ENCODE measurements at regions not wholly inside any gene's neighbourhood (a gene's known extent, or its start where the extent isn't known, plus 50 kb on each side); places are given as distances from the start of the nearest gene placed in this dataset.

DNA sequence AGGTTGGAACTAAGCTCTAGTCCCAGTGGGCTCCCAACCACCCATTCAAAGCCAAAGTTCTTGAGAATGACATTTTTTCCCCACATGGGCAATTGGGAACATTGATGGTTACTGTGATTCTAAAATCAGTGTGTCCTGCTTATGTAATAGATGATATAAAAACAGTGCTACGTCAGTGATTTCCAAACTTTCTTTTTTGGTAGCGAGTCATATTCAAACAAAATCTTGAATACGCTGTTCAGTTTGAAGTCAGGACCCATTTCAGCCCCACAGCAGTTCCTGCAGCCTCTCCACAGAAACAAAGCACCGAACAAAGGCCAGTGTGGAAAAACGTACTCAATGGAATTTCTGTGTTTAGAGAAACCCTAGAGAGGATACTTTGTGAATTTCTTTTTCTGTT lies 170.0 kb upstream of the OLIG3 start:
- H3K9me3 ChIP-seq: no peaks in the 10 kb centered on the region
- no peak for ATAC-seq
- intact Hi-C loops (cut with DNase I): no loop called here
- TF ChIP-seq, protein P1, sequence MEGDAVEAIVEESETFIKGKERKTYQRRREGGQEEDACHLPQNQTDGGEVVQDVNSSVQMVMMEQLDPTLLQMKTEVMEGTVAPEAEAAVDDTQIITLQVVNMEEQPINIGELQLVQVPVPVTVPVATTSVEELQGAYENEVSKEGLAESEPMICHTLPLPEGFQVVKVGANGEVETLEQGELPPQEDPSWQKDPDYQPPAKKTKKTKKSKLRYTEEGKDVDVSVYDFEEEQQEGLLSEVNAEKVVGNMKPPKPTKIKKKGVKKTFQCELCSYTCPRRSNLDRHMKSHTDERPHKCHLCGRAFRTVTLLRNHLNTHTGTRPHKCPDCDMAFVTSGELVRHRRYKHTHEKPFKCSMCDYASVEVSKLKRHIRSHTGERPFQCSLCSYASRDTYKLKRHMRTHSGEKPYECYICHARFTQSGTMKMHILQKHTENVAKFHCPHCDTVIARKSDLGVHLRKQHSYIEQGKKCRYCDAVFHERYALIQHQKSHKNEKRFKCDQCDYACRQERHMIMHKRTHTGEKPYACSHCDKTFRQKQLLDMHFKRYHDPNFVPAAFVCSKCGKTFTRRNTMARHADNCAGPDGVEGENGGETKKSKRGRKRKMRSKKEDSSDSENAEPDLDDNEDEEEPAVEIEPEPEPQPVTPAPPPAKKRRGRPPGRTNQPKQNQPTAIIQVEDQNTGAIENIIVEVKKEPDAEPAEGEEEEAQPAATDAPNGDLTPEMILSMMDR (IDR thresholded peaks at IDR 0.05): no peak
- no peaks in the 10 kb centered on the region for H3K4me1 ChIP-seq
- H3K27ac ChIP-seq: no peak overlapping the region
- DNase-seq: no peak
- H3K36me3 ChIP-seq: no peaks in the 10 kb centered on the region
- no peak overlapping the region for H3K4me3 ChIP-seq
- no peaks in the 10 kb centered on the region for H3K27me3 ChIP-seq (ENCODE audit: low read depth)

DNA sequence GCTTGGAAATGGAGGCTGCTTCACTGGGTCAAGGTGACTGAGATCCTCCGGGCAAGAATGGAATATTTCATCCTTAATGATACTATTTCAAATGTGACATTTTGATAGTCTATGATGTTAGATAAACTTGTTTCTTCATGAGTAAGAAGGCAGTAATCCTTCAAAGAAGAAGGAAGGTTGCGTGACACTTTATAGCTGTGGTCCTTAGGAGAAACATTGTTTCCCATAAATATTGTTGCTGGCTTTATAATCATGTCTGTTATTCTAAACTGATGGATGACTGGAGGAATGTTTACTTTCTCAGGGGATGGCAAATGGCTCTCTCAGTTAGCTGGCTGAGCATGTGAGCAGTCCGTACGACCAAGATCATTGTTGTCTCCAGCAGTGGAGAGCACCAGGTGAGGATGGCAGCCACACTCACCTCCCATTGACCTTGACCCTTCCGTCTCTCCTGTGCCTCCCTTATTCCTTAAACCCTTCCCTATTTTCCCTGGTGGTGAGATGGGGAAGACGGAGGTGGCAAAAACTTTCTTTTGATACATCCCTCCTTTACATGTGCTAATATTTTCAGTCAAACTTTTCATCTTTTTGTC lies 171.2 kb upstream of the OLIG3 start:
- TF ChIP-seq, protein P1 (IDR thresholded peaks at IDR 0.05): no peak
- no peak overlapping the region for H3K4me3 ChIP-seq
- H3K4me1 ChIP-seq: no peaks in the 10 kb centered on the region
- H3K27me3 ChIP-seq (ENCODE audit: low read depth): no peaks in the 10 kb centered on the region
- intact Hi-C loops (cut with DNase I): no loop called here
- H3K27ac ChIP-seq: no peak overlapping the region
- ATAC-seq (no peak), DNase-seq (no peak)
- H3K36me3 ChIP-seq: no peaks in the 10 kb centered on the region
- no peaks in the 10 kb centered on the region for H3K9me3 ChIP-seq

DNA sequence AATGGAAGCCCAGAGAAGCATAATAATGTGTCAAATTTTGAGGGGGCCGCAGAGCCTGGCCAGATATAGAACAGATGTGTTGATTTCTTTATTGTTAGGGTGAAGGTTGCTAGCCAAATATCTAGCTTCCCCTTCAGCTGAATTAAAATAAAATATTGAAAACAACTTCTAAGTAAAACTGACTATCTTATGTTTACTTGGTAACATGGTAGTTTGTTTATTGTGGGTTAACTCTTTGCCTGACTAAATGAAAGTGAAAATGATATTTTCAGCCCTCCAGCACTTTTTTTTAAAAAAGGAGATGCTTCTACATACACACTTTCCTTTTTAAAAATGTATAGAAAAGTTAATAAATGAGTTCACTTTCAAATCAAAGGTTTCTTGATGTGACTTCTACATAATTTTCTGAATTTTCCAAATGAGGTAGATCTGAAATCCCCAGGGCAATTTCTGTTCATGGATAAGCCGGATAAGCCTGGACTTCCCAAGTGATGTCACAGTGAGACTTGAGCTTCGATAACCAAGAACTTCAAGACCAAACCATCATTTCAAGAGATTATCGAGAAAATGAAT lies 172.1 kb upstream of the OLIG3 start:
- intact Hi-C loops (cut with DNase I): no loop called here
- H3K4me1 ChIP-seq: no peaks in the 10 kb centered on the region
- H3K9me3 ChIP-seq: no peaks in the 10 kb centered on the region
- no peak overlapping the region for H3K4me3 ChIP-seq
- no peaks in the 10 kb centered on the region for H3K36me3 ChIP-seq
- H3K27me3 ChIP-seq (ENCODE audit: low read depth): no peaks in the 10 kb centered on the region
- no peak for ATAC-seq
- no peak overlapping the region for H3K27ac ChIP-seq
- DNase-seq: no peak
- TF ChIP-seq, protein P1 (IDR thresholded peaks at IDR 0.05): no peak

DNA sequence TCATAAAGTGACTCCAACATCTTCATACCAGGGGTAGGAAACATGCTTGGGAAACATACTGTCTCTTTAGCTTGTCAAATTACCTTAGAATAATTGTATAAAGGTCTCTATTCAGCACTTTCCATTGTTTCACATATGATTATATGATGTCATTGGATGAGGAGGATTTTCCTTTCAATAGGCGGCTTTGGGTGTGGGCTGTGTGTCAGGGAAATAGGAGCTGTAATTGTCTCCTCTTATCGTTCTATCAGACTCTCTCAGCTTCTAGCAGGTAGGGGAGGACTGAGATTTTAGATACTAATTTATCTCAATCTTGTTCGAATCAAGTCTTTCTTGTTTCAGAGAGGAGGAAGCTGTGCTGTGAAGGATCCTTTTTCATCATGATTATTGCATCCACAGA lies 179.4 kb upstream of the OLIG3 start:
- H3K4me3 ChIP-seq: no peak overlapping the region
- no peaks in the 10 kb centered on the region for H3K36me3 ChIP-seq
- no peaks in the 10 kb centered on the region for H3K9me3 ChIP-seq
- intact Hi-C loops (cut with DNase I): no loop called here
- H3K4me1 ChIP-seq: peaks cover 13% of the 10 kb centered on the region
- TF ChIP-seq, protein P1 (IDR thresholded peaks at IDR 0.05): no peak
- DNase-seq: no peak
- ATAC-seq: no peak
- no peak overlapping the region for H3K27ac ChIP-seq
- no peaks in the 10 kb centered on the region for H3K27me3 ChIP-seq (ENCODE audit: low read depth)

DNA sequence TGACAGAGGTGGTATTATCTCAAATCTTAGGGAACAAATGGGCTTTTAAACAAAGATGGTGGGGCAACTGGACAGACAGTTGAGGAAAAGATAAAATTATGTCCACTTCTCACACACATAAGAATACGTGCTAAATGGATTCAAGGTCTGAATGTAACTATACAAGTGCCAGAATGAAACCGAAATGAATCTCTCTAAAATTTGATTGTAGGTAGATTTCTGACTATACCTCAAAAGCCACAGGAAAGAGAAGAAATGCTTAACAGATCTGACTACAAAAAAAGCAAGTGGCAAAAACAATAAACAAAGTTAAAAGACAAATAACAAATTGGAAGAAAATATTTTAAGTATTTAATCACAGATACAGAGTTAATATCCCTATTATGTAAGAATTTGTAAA lies 182.7 kb upstream of the OLIG3 start:
- Histone ChIP-seq H3K27me3 (ENCODE audit: low read depth) (no peaks in the 10 kb centered on the region), H3K27ac (no peak overlapping the region), H3K4me3 (no peak overlapping the region), H3K4me1 (peaks cover 13% of the 10 kb centered on the region), H3K36me3 (no peaks in the 10 kb centered on the region), H3K9me3 (no peaks in the 10 kb centered on the region)
- TF ChIP-seq, protein P1 (IDR thresholded peaks at IDR 0.05): no peak
- ATAC-seq (no peak), DNase-seq (no peak)
- intact Hi-C loops (cut with DNase I): no loop called here
